IPS DF 6.9 (cell line): ENCODE measurements at regions not wholly inside any gene's neighbourhood (a gene's known extent, or its start where the extent isn't known, plus 50 kb on each side); places are given as distances from the start of the nearest gene placed in this dataset.

ENCODE experiments used
- DNase-seq: peaks from one replicate; pipeline ENCODE4 v3.0.0-alpha.2; 2013; ENCODE audit warnings: low read depth, low spot score
- H3K27ac ChIP-seq: one replicate; pipeline ENCODE4 v1.5.1; 2013; ENCODE audit warnings: low read length, control low read depth
- H3K27me3 ChIP-seq: 2 replicates; pipeline ENCODE4 v1.6.1; 2013; ENCODE audit warnings: mild to moderate bottlenecking, low read length; ENCODE audit not compliant: control insufficient read depth, insufficient read depth
- H3K36me3 ChIP-seq: 2 replicates; pipeline ENCODE4 v1.6.1; 2013; ENCODE audit warnings: low read length; ENCODE audit not compliant: control insufficient read depth, insufficient read depth
- H3K4me1 ChIP-seq: 2 replicates; pipeline ENCODE4 v1.6.1; 2013; ENCODE audit warnings: low read length; ENCODE audit not compliant: control insufficient read depth, insufficient read depth
- H3K4me3 ChIP-seq: 2 replicates; pipeline ENCODE4 v1.5.1; 2013; ENCODE audit warnings: mild to moderate bottlenecking, low read length
- H3K9me3 ChIP-seq: 2 replicates; pipeline ENCODE4 v1.6.1; 2013; ENCODE audit warnings: low read length, inconsistent platforms; ENCODE audit not compliant: control insufficient read depth, insufficient read depth
- WGBS: extraction: QIAGEN DNeasy Blood & Tissue Kit; methylation state at CpG from one replicate; pipeline ENCODE4 v1.1.7; 2013; ENCODE audit warnings: mixed read lengths, missing lambda C conversion rate; ENCODE audit not compliant: insufficient read length, insufficient coverage; 5-methylcytosine and 5-hydroxymethylcytosine counted together

- H3K4me1 ChIP-seq: no peaks in the 10 kb centered on the region
- no peaks in the 10 kb centered on the region for H3K36me3 ChIP-seq
- no peak overlapping the region for H3K4me3 ChIP-seq
- H3K27me3 ChIP-seq: no peaks in the 10 kb centered on the region
- no peak for DNase-seq
- WGBS: no CpG with 5 or more reads among the region's 12 CpGs
- no peak overlapping the region for H3K27ac ChIP-seq
- no peaks in the 10 kb centered on the region for H3K9me3 ChIP-seq
These were observed 70.2 kb upstream of the NCOR2 start for GRCh38 chr12:124637581-124637981.

- WGBS: no CpG with 5 or more reads among the region's 4 CpGs
- no peak for DNase-seq
- no peak overlapping the region for H3K27ac ChIP-seq
- H3K4me1 ChIP-seq: no peaks in the 10 kb centered on the region; the same call in 1 of the 2 replicates
- H3K4me3 ChIP-seq: no peak overlapping the region
- H3K27me3 ChIP-seq: no peaks in the 10 kb centered on the region
- H3K36me3 ChIP-seq: no peaks in the 10 kb centered on the region
- no peaks in the 10 kb centered on the region for H3K9me3 ChIP-seq
These were observed 69.8 kb upstream of the NCOR2 start for GRCh38 chr12:124637163-124637562.

GRCh38 chr12:124636138-124636978 lies 68.9 kb upstream of the NCOR2 start:
- Histone ChIP-seq H3K4me1 (peaks cover 3% of the 10 kb centered on the region; the same call in 1 of the 2 replicates), H3K4me3 (no peak overlapping the region), H3K27ac (no peak overlapping the region), H3K27me3 (no peaks in the 10 kb centered on the region), H3K36me3 (no peaks in the 10 kb centered on the region), H3K9me3 (no peaks in the 10 kb centered on the region)
- DNase-seq: no peak
- 100% methylated on average over 1 of the region's 10 CpGs for WGBS

GRCh38 chr12:124635316-124635715 lies 67.9 kb upstream of the NCOR2 start:
- no peak overlapping the region for H3K27ac ChIP-seq
- peaks cover 3% of the 10 kb centered on the region; the same call in 1 of the 2 replicates for H3K4me1 ChIP-seq
- no peaks in the 10 kb centered on the region for H3K9me3 ChIP-seq
- DNase-seq: no peak
- H3K27me3 ChIP-seq: no peaks in the 10 kb centered on the region
- WGBS: no CpG with 5 or more reads among the region's 7 CpGs
- no peaks in the 10 kb centered on the region for H3K36me3 ChIP-seq
- no peak overlapping the region for H3K4me3 ChIP-seq

GRCh38 chr12:124633365-124634362 lies 66.3 kb upstream of the NCOR2 start:
- no CpG with 5 or more reads among the region's 17 CpGs for WGBS
- H3K9me3 ChIP-seq: no peaks in the 10 kb centered on the region
- no peaks in the 10 kb centered on the region for H3K36me3 ChIP-seq
- H3K27ac ChIP-seq: no peak overlapping the region
- DNase-seq: no peak
- no peaks in the 10 kb centered on the region for H3K27me3 ChIP-seq
- H3K4me3 ChIP-seq: no peak overlapping the region
- peaks cover 3% of the 10 kb centered on the region; the same call in 1 of the 2 replicates for H3K4me1 ChIP-seq

- Histone ChIP-seq H3K27me3 (no peaks in the 10 kb centered on the region), H3K27ac (no peak overlapping the region), H3K9me3 (no peaks in the 10 kb centered on the region), H3K36me3 (no peaks in the 10 kb centered on the region), H3K4me1 (peaks cover 3% of the 10 kb centered on the region; the same call in 1 of the 2 replicates), H3K4me3 (no peak overlapping the region)
- DNase-seq: no peak
- WGBS: no CpG with 5 or more reads among the region's 9 CpGs
These were observed 65.1 kb upstream of the NCOR2 start for GRCh38 chr12:124632519-124632984.

GRCh38 chr12:124631681-124632256 lies 64.4 kb upstream of the NCOR2 start:
- no peaks in the 10 kb centered on the region for H3K36me3 ChIP-seq
- WGBS: no CpG with 5 or more reads among the region's 11 CpGs
- H3K9me3 ChIP-seq: no peaks in the 10 kb centered on the region
- no peak for DNase-seq
- no peak overlapping the region for H3K4me3 ChIP-seq
- H3K27me3 ChIP-seq: no peaks in the 10 kb centered on the region
- no peak overlapping the region for H3K27ac ChIP-seq
- peaks cover 3% of the 10 kb centered on the region; the same call in 1 of the 2 replicates for H3K4me1 ChIP-seq

- no peak overlapping the region for H3K4me3 ChIP-seq
- DNase-seq: no peak
- WGBS: no CpG with 5 or more reads among the region's 15 CpGs
- H3K27me3 ChIP-seq: no peaks in the 10 kb centered on the region
- no peaks in the 10 kb centered on the region for H3K36me3 ChIP-seq
- H3K9me3 ChIP-seq: no peaks in the 10 kb centered on the region
- H3K27ac ChIP-seq: no peak overlapping the region
- peaks cover 5% of the 10 kb centered on the region for H3K4me1 ChIP-seq
These were observed 63.4 kb upstream of the NCOR2 start for GRCh38 chr12:124630791-124631313.

GRCh38 chr12:124629789-124630480 lies 62.5 kb upstream of the NCOR2 start:
- Histone ChIP-seq H3K4me3 (no peak overlapping the region), H3K9me3 (no peaks in the 10 kb centered on the region), H3K36me3 (no peaks in the 10 kb centered on the region), H3K4me1 (peaks cover 5% of the 10 kb centered on the region), H3K27ac (no peak overlapping the region), H3K27me3 (no peaks in the 10 kb centered on the region)
- DNase-seq: no peak
- no CpG with 5 or more reads among the region's 12 CpGs for WGBS
